Stimulated activated CD4-positive, alpha-beta T cell treated with anti-CD3 and anti-CD28 coated beads, Interleukin-15, amount 100 ng/mL, for 48 hours (primary cell): ENCODE measurements at regions not wholly inside any gene's neighbourhood (a gene's known extent, or its start where the extent isn't known, plus 50 kb on each side); places are given as distances from the start of the nearest gene placed in this dataset.
"Not testable (repeated sequence)": the region's sequence is repeated elsewhere in the genome, so short reads cannot be mapped to it uniquely, and the experiment has no call there.

Source experiments
- DNase-seq, 2 donors: peaks; one replicate each; pipeline ENCODE4 v3.0.0-alpha.2; 2020; ENCODE audit warnings: low read depth in 2 of 2

DNA sequence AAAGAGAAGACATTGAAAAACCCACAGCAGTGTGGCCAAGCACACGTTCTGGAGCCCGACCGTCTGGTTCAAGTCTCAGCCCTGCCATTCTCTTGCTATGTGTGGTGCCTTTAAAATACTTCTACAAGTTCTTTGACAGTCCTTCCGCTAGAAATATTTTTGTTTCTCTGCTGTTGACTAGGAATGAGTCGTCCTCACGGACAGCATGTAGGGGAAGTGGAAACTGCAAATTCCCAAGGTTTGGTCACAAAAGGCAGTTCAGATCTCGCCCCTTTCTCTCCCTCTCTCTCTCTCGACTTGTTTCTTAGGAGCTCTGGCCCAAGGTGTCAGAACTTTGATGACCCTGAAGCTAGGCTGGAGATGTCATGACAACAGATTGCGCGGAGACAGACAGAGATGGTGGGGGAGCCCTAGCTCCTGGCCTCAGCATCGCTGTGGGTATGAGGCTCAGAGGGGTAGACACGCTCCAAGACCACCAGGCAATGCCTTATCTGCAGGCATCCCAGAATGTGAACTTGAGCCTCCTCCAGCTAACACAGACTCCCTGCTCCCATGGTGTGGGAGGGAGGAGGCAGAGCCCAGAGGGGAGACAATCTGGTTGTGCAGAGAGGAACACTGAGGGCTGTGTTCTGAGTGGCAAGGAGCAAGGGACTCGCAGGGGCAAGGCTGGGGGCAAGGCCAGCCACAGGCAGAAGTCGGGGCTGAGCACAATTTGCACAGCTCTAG is 368.9 kb upstream of the SULF2 start:
- no peak for DNase-seq

- no peak for DNase-seq
Observed at GRCh38 chr20:48153523-48153922, 368.2 kb upstream of the SULF2 start.

DNA sequence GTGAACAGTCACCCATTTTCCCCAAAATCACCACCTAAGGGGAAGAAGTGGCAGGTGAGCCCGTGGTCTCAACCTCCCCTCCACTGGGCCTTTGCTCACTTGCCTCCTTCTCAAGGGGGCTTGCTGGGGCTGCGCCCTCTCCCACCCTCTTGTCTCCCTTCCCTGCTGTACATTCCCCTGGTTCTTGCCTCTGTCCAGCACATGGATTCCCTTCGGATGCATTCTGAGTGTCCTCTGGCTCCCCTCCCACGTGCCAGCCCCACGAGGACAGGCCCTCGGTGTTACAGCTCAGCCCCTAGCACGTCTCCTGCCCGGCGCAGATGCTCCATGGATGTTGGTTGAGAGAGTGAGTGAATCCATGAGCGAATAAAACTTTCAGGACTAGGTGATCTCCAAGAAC is 367.8 kb upstream of the SULF2 start:
- no peak for DNase-seq

- no peak for DNase-seq
Observed at GRCh38 chr20:48150568-48150967, 365.3 kb upstream of the SULF2 start.

GRCh38 chr20:48149902-48150301 is 364.6 kb upstream of the SULF2 start:
- DNase-seq: no peak

DNA sequence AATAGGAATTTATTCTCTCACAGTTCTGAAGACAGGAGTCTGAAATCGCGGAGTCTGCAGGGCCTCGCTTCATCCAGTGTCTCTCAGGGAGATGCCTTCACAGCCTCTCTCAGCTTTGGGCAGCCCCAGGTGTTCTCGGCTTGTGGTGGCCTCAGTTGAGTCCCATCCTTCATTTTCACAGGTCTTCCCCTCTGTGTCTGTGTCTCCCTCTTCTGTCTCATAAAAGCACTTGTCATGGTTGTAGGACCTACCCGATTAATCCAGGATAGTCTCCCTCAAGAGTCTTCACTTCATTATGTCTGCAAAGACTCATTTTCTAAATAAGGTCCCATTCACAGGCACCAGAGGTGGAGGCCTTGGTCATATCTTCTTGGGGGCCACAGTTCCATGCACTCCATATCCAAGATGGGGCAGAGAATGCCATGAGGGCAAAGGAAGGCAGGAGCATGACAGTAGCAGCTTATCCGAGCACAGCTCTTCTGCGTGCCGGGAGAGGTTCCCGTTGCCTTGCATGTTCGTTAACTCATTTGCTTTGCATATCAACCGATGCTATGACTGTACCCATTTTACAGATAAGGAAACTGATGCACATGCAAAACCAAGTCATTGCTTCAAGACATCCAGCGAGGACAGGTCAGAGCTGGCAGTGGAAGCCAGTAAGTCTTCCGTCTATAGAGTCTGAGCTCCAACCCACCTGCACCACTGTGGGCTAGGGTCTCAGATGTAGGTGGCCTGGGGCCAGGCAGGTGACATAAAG is 363.8 kb upstream of the SULF2 start:
- no peak for DNase-seq

- no peak for DNase-seq
Observed at GRCh38 chr20:48148020-48148419, 362.7 kb upstream of the SULF2 start.

GRCh38 chr20:48147311-48147710 is 362.0 kb upstream of the SULF2 start:
- DNase-seq: no peak

- DNase-seq: no peak
Observed at GRCh38 chr20:48146877-48147276, 361.6 kb upstream of the SULF2 start.

DNA sequence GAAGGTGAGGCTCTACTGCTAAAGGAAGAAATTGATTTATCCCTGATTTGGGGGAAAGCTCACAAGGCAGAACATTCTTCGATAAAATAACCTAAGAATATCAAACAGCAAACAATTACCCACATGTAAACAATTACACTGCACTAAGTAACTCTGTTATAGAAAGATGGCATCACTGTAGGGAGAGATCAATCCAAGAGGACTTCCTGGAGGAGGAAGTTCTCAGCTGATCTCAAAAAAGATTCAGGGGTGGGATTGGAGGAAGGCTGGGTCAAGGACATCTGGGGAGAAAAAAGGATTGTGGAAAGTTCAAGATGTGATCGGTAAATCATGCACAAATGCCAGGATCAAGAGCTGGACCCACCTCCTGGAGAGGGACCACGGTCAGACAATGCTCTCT is 361.0 kb upstream of the SULF2 start:
- no peak for DNase-seq

- DNase-seq: no peak
Observed at GRCh38 chr20:48143435-48144081, 358.3 kb upstream of the SULF2 start.

DNA sequence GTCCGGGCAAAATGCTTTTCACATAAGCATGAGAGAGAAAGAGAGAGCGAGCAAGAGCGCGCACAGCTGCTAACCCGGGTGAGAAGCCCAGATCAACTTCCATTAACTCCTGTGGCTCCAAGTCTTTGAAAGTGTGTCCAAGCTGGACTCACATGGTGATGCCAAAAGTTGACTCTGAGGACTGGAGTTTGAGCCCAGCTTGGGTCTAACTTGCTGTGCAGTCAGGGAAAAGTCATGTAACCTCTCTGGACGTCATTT is 357.2 kb upstream of the SULF2 start:
- no peak for DNase-seq

DNA sequence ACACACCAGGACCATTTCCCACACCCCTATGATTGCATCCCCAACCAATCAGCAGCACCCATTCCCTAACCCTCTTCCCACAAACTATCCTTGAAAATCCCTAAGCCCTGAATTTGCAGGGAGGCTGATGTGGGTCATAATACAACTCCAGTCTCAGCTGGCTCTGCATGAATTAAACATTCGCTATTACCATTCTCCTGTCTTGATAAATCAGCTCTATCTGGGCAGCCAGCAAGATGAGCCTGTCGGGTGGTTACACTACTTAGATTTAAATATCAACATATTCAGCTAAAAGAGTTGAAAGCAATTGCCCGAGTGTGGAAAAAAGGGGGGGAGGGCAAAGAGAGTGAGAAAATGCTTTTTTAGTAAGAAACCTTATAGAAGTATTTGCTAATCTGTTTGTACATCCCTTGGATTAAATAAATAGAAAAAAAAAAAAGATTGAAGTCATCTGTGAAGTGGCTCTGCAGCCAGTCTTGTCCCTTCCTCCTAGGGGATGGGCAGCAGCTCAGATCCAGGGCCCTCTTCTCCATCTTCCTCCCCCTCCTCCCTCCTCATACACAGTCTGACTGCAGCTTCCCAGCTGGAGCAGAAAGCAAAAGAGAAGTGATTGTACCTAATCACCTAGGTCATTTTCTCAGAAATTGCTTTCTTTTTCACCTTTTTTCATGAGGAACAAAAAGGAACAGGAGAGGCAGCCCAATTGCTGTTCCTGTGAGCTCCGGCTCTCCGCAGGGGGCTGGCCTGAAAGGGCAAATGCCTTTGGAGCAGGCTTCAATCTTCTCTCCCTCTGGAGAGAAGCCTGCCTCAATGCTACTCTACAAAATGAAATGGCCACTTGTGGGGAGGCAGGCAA is 356.6 kb upstream of the SULF2 start:
- no peak for DNase-seq

DNA sequence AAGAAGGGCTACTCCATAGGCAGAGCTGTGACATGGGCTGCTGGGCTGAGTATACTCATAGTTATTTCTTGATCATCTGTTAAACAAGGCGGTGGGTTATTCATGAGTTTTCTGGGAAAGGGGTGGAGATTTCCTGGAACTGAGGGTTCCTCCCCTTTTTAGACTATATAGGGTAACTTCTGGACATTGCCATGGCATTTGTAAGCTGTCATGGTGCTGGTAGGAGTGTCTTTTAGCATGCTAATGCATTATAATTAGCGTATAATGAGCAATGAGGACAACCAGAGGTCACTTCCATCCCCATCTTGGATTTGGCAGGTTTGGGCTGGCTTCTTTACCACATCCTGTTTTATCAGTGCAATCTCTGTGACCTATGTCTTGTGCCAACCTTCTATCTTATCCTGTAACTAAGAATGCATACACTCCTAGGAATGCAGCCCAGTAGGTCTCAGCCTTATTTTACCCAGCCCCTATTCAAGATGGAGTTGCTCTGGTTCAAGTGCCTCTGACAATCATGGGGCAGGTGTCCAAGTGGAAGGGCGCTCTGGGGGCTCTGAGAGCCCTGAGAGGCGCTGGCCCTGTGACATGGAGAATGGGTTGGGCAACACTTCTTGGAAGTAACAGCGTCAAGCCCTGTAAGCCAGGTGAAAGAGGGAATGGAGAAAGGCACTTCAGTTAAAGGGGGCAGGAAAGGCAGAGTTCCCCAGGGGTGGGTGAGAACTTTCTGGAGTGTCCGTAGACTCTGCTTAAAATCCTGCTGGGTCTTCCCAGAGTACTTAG is 354.2 kb upstream of the SULF2 start:
- no peak for DNase-seq

- no peak for DNase-seq
Observed at GRCh38 chr20:48132834-48133233, 347.6 kb upstream of the SULF2 start.

- DNase-seq: no peak
Observed at GRCh38 chr20:48131581-48131980, 346.3 kb upstream of the SULF2 start.

GRCh38 chr20:48129345-48129942 is 344.2 kb upstream of the SULF2 start:
- DNase-seq: no peak

DNA sequence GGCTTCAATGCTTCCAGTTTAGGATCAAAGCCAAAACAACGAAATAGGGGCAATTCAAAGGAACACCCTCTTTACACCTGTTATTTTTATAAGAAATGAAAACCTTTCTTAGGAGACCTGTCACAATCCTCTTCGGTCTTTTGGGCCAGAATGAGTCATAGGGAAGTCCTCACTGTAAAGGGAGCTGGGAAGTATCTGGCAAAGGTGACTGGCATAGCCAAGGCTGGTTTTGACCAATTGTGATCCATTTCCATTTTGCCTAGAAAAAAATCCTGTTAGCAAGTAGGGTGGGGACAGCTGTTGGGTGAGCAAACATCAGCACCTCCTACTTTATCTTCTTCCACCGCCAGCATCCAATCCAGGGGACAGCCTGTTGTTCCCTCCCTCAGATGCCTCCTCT is 343.2 kb upstream of the SULF2 start:
- DNase-seq: no peak

DNA sequence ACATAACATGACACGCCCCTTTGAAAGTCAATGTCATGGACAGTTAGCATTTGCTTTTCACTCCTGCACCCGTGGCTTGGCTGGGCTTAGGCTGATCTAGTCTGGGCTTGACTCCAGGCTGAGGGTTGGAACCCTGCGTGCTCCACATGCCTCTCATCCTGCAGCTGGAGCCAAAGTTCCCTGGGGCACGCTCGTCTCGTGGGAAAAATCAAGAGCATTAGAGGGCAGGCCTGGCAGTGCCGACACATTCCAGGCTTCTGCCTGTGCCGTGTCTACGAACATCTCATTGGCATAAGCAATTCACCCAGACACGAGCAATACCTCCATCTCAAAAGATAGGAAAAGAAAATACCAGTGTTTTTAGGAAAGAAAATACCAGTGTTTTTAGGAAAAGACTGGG is 342.7 kb upstream of the SULF2 start:
- DNase-seq: not testable (repeated sequence)

- not testable (repeated sequence) for DNase-seq
Observed at GRCh38 chr20:48127133-48127532, 341.9 kb upstream of the SULF2 start.

- DNase-seq: no peak
Observed at GRCh38 chr20:48126227-48126740, 341.0 kb upstream of the SULF2 start.
